ENCODE measurements at regions not wholly inside any gene's neighbourhood (a gene's known extent, or its start where the extent isn't known, plus 50 kb on each side); places are given as distances from the start of the nearest gene placed in this dataset.

GRCh38 chr2:181762000-181762399, 81.7 kb upstream of the NEUROD1 start:
- no peak for TF ChIP-seq CTCF (IDR thresholded peaks at IDR 0.05)
- no peak for DNase-seq
- Histone ChIP-seq H3K4me1 (no peaks in the 10 kb centered on the region), H3K4me3 (no peak overlapping the region), H3K9me3 (no peaks in the 10 kb centered on the region), H3K36me3 (no peaks in the 10 kb centered on the region), H3K27me3 (no peaks in the 10 kb centered on the region), H3K27ac (no peak overlapping the region)
- intact Hi-C loops (cut with DNase I; ENCODE audit: low total_unique reads), result no loop called here

GRCh38 chr2:181762848-181763247, 82.5 kb upstream of the NEUROD1 start:
- Histone ChIP-seq H3K9me3 (no peaks in the 10 kb centered on the region), H3K27ac (no peak overlapping the region), H3K36me3 (no peaks in the 10 kb centered on the region), H3K4me1 (no peaks in the 10 kb centered on the region), H3K4me3 (no peak overlapping the region), H3K27me3 (no peaks in the 10 kb centered on the region)
- no peak for DNase-seq
- intact Hi-C loops (cut with DNase I; ENCODE audit: low total_unique reads), result no loop called here
- TF ChIP-seq CTCF (IDR thresholded peaks at IDR 0.05), result no peak

- no peak for DNase-seq
- no peaks in the 10 kb centered on the region for H3K4me1 ChIP-seq
- no peaks in the 10 kb centered on the region for H3K27me3 ChIP-seq
- H3K27ac ChIP-seq, result no peak overlapping the region
- intact Hi-C loops (cut with DNase I; ENCODE audit: low total_unique reads), result no loop called here
- H3K36me3 ChIP-seq, result no peaks in the 10 kb centered on the region
- no peak overlapping the region for H3K4me3 ChIP-seq
- no peak for TF ChIP-seq CTCF (IDR thresholded peaks at IDR 0.05)
- no peaks in the 10 kb centered on the region for H3K9me3 ChIP-seq
Observed at GRCh38 chr2:181763423-181763822, 83.1 kb upstream of the NEUROD1 start.

GRCh38 chr2:181764095-181764963, 84.0 kb upstream of the NEUROD1 start:
- no peaks in the 10 kb centered on the region for H3K36me3 ChIP-seq
- H3K27me3 ChIP-seq, result no peaks in the 10 kb centered on the region
- no peaks in the 10 kb centered on the region for H3K9me3 ChIP-seq
- TF ChIP-seq CTCF (IDR thresholded peaks at IDR 0.05), result no peak
- no peak for DNase-seq
- no peaks in the 10 kb centered on the region for H3K4me1 ChIP-seq
- no peak overlapping the region for H3K4me3 ChIP-seq
- intact Hi-C loops (cut with DNase I; ENCODE audit: low total_unique reads), result no loop called here
- no peak overlapping the region for H3K27ac ChIP-seq

- no peak for DNase-seq
- H3K4me3 ChIP-seq, result no peak overlapping the region
Observed at GRCh38 chr2:181766129-181766528, 85.8 kb upstream of the NEUROD1 start.

More at GRCh38 chr2:181766129-181766528, 85.8 kb upstream of the NEUROD1 start:
- H3K9me3 ChIP-seq, result no peaks in the 10 kb centered on the region
- intact Hi-C loops (cut with DNase I; ENCODE audit: low total_unique reads), result no loop called here
- no peak for TF ChIP-seq CTCF (IDR thresholded peaks at IDR 0.05)
- no peaks in the 10 kb centered on the region for H3K27me3 ChIP-seq
- H3K36me3 ChIP-seq, result no peaks in the 10 kb centered on the region
- no peak overlapping the region for H3K27ac ChIP-seq
- H3K4me1 ChIP-seq, result no peaks in the 10 kb centered on the region

Measured in tibial artery (tissue), 4 donors.